Epidermal melanocyte (primary cell): ENCODE measurements at regions not wholly inside any gene's neighbourhood (a gene's known extent, or its start where the extent isn't known, plus 50 kb on each side); places are given as distances from the start of the nearest gene placed in this dataset.

Source experiments
- DNase-seq: peaks from one replicate; pipeline ENCODE4 v3.0.0; 2011; ENCODE audit warnings: low spot score; ENCODE audit not compliant: insufficient read length

DNA sequence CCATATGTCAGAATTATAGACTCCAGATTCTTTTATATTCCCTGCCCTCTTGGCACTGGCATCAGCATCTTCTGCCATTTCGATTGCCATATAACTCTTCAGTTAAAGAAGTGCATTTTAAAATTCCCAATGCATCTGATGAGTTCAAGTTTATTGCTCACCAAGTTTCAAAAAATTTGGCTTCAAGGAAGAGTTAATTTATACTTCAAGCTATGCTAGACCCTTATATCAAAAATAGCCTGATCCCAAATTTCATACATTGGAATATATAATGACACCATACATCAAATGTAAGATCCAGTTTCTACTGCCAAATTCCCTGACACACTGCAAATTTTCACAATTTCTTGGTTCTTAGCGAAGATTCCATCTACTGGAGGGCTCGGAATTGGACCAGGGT lies 1058.6 kb downstream of the NTRK3 start:
- DNase-seq, result no peak

DNA sequence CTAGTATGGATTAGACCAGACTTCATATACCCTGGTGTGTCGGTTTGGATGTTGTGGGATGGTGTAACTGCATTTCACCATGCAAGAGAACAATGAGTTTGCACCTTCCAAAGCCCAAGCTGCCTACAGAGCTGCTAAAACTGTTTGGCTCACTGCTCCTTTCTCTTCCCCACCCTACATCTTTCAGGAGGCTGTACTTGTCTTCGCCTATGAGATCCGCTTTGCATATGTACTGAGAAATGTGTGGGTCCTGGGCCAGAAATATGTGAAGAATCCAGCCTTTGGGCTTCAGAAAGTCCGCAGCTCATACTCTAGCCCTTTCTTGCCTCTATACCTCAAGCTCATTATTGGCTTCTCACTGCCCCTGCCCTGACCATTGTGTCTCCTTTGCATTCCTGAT lies 1060.0 kb downstream of the NTRK3 start:
- no peak for DNase-seq

- no peak for DNase-seq
Observed at GRCh38 chr15:87193481-87193880, 1063.1 kb downstream of the NTRK3 start.

GRCh38 chr15:87167706-87168105 lies 1088.0 kb downstream of the AGBL1 start:
- no peak for DNase-seq

DNA sequence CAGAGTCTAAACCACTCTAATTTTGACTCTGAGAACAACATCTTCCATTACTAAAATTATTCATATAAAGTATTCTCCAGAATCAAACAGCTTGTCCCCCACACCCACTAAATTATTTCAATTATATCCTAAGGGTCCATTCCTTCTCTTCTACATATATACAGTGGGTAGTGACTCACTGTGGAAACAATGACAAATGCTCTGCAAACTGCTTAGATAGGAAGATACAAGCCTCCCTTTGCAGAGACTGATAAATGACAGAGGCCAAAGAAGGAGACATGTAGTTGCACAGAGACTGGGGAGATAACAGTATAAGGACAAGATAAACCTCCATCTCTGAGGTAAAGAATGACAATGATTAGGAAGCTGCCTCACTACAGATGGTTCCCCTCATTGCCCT lies 1087.4 kb downstream of the AGBL1 start:
- no peak for DNase-seq

- DNase-seq, result no peak
Observed at GRCh38 chr15:87155771-87156170, 1076.1 kb downstream of the AGBL1 start.

- no peak for DNase-seq
Observed at GRCh38 chr15:87154761-87155160, 1075.1 kb downstream of the AGBL1 start.

DNA sequence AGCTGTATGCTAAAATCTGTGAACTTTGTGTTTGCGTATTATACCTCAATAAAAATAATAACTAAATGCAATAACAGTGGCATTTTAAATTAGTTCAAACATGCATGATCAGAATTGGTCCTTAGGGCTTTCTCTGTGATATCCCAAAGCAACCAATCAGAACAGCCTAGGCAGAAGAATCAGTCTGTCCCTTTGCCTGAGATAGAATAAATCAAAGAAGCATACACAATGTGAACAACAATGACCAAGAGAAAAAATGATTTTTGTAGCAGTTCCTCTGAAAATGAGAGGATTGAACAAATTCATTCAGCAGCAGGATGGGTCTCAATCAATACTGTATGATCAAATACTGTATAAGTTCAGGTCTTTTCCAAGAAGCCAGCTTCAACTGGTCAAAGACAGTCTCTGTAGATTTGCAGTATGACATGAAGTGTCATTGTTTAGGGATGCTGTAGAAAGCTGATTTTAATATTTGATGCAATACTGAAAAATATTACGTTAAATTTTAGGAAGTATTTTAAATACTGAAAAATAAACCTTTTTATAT lies 1071.6 kb downstream of the AGBL1 start:
- no peak for DNase-seq

- no peak for DNase-seq
Observed at GRCh38 chr15:87145696-87146095, 1066.0 kb downstream of the AGBL1 start.

DNA sequence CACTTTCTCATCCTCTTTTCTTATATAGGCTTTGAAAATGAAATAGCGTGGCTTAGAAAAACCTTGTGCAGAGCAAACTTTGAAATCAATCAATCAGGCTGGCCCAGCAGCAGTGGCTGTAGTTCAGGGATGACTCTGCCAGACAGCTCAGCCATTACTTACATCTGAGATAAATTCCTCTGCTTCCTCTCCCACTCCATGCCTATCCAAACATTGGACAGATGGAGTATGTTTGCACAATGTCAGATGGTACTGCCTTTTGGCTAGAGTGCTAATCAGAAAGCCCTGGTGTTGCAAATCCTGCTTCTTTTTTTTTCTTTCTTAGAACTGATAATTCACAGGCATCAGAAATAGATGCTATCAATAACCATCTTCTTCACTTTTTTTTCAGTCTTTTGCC lies 1065.1 kb downstream of the AGBL1 start:
- DNase-seq, result no peak

- no peak for DNase-seq
Observed at GRCh38 chr15:87142096-87142495, 1062.4 kb downstream of the AGBL1 start.

- no peak for DNase-seq
Observed at GRCh38 chr15:87135109-87135508, 1055.4 kb downstream of the AGBL1 start.

GRCh38 chr15:87133704-87134103 lies 1054.0 kb downstream of the AGBL1 start:
- DNase-seq, result no peak

- DNase-seq, result no peak
Observed at GRCh38 chr15:87131067-87131466, 1051.4 kb downstream of the AGBL1 start.

DNA sequence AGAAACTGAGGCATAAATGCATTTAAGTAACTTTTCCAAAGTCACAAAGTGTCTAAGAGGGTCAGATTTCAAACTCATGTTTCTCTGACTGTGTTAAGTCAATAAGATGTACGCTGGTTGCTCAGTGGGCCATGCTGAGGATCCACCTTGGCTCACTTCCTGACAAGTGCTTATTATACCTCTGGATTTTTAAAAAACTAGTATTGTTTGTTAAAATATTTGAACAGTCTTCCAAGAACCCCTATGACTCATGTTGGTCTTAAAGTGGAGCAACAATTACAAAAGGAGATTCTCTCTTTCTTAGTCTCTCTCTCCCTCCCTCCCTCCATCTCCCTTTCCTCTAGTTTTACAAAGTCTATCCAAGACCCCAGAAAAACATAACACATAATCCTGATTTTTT lies 1050.2 kb downstream of the AGBL1 start:
- no peak for DNase-seq

- no peak for DNase-seq
Observed at GRCh38 chr15:87123676-87124382, 1044.2 kb downstream of the AGBL1 start.

DNA sequence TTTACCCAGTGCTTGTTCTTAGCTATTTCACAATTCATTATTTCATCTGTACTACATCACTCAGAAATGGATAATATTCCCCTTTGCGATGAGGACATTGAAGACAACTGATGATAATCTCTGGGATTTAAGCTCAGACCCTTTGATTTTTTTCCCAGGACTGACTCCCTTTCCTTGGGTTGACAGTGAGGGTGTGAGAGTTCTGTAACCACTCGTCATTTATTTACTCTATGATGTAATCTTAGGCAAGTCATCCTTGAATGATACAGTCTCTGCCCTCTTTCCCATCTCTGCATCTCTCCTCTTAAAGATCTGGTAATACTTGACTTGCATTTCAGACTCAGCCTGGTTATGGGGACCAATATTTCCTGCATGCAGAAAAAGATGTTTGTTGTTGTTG lies 1041.7 kb downstream of the AGBL1 start:
- no peak for DNase-seq

DNA sequence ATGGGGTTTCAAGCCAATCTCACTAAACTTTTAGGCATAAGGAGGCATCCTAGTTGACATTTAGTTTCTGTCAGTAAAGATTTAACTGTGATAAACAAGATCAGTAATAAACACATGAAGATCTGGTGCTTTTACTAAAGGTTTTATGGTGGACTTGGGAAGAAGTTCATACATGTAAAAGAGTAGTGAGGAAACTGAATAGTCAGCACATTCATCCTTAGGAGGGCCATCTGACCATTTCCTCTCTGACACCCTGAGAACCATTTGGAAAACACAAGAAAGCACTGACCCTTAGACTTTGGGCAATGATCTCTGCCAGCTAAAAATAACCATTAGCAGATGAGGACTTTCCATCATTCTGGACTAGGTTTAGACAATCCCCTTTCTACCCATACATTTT lies 1040.9 kb downstream of the AGBL1 start:
- no peak for DNase-seq

DNA sequence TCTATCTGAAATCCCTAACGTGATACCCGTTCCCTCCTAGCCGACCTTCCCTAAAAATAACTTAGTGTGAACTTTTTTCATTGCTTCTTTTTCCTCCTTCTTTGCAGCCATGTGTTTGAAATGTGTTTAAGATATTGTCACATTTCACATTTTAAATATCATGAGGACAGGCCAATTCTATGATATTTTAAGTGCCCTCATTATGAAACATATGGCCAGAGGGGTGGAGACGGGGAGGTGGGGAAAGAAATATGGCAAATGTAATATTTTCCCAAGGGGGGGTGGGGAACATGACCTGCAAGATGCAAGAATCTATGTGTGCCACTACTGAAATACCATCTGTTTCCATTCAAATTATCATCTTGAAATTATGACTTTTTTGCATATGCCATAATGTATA lies 1039.2 kb downstream of the AGBL1 start:
- DNase-seq, result no peak

DNA sequence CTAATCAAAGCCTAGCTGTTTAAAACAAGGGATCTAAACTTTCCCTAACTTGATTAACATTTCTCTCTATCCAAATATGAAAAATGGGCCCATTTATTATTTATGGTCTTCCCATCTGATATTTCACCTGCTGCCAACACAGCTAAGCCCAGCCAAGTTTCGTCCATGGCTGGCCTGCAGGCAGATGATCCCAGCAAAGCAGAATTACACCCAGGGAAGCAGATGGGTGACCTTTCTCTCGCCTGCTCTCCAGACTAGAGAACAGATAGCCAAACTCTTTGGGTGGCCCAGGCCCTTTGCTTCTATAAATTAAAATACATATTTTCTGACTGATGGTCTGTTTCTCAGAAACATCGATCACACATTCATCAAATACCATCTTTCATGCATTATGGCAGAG lies 1038.8 kb downstream of the AGBL1 start:
- no peak for DNase-seq

DNA sequence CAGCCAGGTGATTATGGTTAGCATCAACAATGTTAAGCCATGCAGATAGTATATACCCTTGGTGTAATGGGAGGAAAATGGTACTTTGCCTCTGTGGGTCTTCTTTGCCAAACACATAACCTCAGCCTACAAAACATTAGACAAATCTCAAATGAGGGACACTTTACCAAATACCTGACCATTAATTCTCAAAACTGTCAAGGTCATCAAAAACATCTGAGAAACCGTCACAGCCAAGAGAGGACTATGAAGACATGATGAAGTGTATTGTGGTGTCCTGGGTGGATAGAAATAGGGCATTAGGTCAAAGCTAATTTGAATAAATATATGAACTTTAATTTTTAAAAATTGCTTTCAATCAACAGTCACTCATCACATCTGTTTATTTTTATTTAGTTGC lies 1036.1 kb downstream of the AGBL1 start:
- DNase-seq, result no peak

DNA sequence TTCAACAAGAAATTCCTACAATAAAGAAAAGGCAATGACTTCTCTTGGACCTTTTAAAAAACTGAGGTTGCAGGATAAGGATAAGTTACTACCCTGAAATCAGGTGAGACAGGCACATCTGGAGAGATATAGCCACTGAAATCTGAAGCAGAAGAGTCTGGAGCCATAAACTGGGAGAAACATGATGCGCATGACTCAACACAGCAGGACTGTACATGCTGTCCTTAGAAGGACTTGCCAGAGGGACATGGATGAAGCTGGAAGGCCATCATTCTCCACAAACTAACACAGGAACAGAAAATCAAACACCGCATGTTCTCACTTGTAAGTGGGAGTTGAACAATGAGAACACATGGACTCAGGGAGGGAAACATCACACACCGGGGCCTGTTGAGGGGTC lies 1020.2 kb downstream of the AGBL1 start:
- no peak for DNase-seq

- no peak for DNase-seq
Observed at GRCh38 chr15:87089551-87089950, 1009.9 kb downstream of the AGBL1 start.

GRCh38 chr15:87083201-87083600 lies 1003.5 kb downstream of the AGBL1 start:
- no peak for DNase-seq
